IMR-90 (cell line): ENCODE measurements at regions not wholly inside any gene's neighbourhood (a gene's known extent, or its start where the extent isn't known, plus 50 kb on each side); places are given as distances from the start of the nearest gene placed in this dataset.
A peak's percentile ranks its signal among the peaks of the same experiment; 100 is the strongest.

Source experiments
- ATAC-seq: fragments of 200-7000 bp; cut with Tn5 transposase; 2 replicates; pipeline ENCODE4 v1.9.1; 2020; ENCODE audit warnings: low read depth, mild to moderate bottlenecking, moderate library complexity
- BruUV-seq: library from RNA; stranded (reverse); fragments of 400-500 nt; replicated peaks from 2 replicates; lab custom pipeline; 2021; lab: Mats Ljungman, UMichigan
- CTCF ChIA-PET: fragments of 300-600 bp; formaldehyde crosslinking; extraction: SDS; loops from one replicate; lab custom pipeline; 2021; ENCODE audit warnings: antibody characterized with exemption; lab: Yijun Ruan, JAX
- POLR2A ChIA-PET: fragments of 300-600 bp; sonication (Branson Sonifier 250); formaldehyde crosslinking; loops from one replicate; lab custom pipeline; 2022; ENCODE audit warnings: antibody characterized with exemption; ENCODE audit not compliant: unreplicated experiment; lab: Charles Lee
- DNase-seq: peaks from one replicate; pipeline ENCODE4 v3.0.0; 2013
- H2AFZ ChIP-seq: replicated peaks from 2 replicates; pipeline ENCODE3; 2013; ENCODE audit warnings: low read length, mild to moderate bottlenecking; ENCODE audit not compliant: poor library complexity
- H2AK5ac ChIP-seq: 2 replicates; pipeline ENCODE4 v1.6.1; 2013; ENCODE audit warnings: low read depth, low read length, inconsistent platforms
- H2AK9ac ChIP-seq: replicated peaks from 2 replicates; pipeline ENCODE3; 2013; ENCODE audit warnings: mild to moderate bottlenecking, low read depth, low read length, moderate library complexity; ENCODE audit not compliant: poor library complexity
- H2BK120ac ChIP-seq: 2 replicates; pipeline ENCODE4 v1.6.1; 2013; ENCODE audit warnings: low read depth, low read length, inconsistent platforms
- H2BK15ac ChIP-seq: 3 replicates; pipeline ENCODE4 v1.6.1; 2013; ENCODE audit warnings: low read depth, low read length, inconsistent platforms
- H2BK20ac ChIP-seq: 2 replicates; pipeline ENCODE4 v1.6.1; 2013; ENCODE audit warnings: low read depth, mild to moderate bottlenecking, inconsistent platforms, low read length, moderate library complexity
- H2BK5ac ChIP-seq: 2 replicates; pipeline ENCODE4 v1.6.1; 2013; ENCODE audit warnings: mild to moderate bottlenecking, low read depth, low read length, inconsistent platforms; ENCODE audit not compliant: poor library complexity, severe bottlenecking
- H3K14ac ChIP-seq: replicated peaks from 2 replicates; pipeline ENCODE4 v1.6.1; 2013; ENCODE audit warnings: low read depth, low read length, inconsistent platforms
- H3K18ac ChIP-seq: 2 replicates; pipeline ENCODE4 v1.6.1; 2013; ENCODE audit warnings: low read depth, low read length, control low read depth
- H3K23ac ChIP-seq: 2 replicates; pipeline ENCODE4 v1.6.1; 2013; ENCODE audit warnings: low read depth, low read length, inconsistent platforms
- H3K27ac ChIP-seq: 2 replicates; pipeline ENCODE4 v1.5.1; 2013; ENCODE audit warnings: mild to moderate bottlenecking, control low read depth, low read length; ENCODE audit not compliant: insufficient read depth
- H3K27me3 ChIP-seq: 2 replicates; pipeline ENCODE4 v1.6.1; 2013; ENCODE audit warnings: low read length; ENCODE audit not compliant: control insufficient read depth, insufficient read depth
- H3K36me3 ChIP-seq: 2 replicates; pipeline ENCODE4 v1.6.1; 2013; ENCODE audit warnings: low read length, mixed read lengths; ENCODE audit not compliant: control insufficient read depth, insufficient read depth
- H3K4ac ChIP-seq: 2 replicates; pipeline ENCODE4 v1.6.1; 2013; ENCODE audit warnings: low read depth, low read length, inconsistent platforms
- H3K4me1 ChIP-seq: 2 replicates; pipeline ENCODE4 v1.6.1; 2013; ENCODE audit warnings: low read length, mixed read lengths; ENCODE audit not compliant: control insufficient read depth, insufficient read depth
- H3K4me2 ChIP-seq: 2 replicates; pipeline ENCODE4 v1.6.1; 2013; ENCODE audit warnings: low read depth, mild to moderate bottlenecking, control low read depth, low read length, moderate library complexity
- H3K4me3 ChIP-seq: 2 replicates; pipeline ENCODE4 v1.5.1; 2013; ENCODE audit warnings: low read depth, mild to moderate bottlenecking, control low read depth, low read length, moderate library complexity; ENCODE audit not compliant: insufficient read depth
- H3K56ac ChIP-seq: 2 replicates; pipeline ENCODE4 v1.6.1; 2013; ENCODE audit warnings: low read length, inconsistent platforms; ENCODE audit not compliant: insufficient read depth; ENCODE audit errors: extremely low read depth
- H3K79me1 ChIP-seq, 2 experiments: 2 replicates each; pipeline ENCODE4 v1.6.1; 2013; ENCODE audit warnings: low read length in 2 of 2, inconsistent platforms in 1 of 2, low read depth in 1 of 2
- H3K9ac ChIP-seq: 2 replicates; pipeline ENCODE4 v1.6.1; 2013; ENCODE audit warnings: low read depth, low read length, control low read depth
- H3K9me1 ChIP-seq: 2 replicates; pipeline ENCODE4 v1.6.1; 2013; ENCODE audit warnings: low read length, inconsistent platforms; ENCODE audit not compliant: insufficient read depth
- H3K9me3 ChIP-seq: 2 replicates; pipeline ENCODE4 v1.6.1; 2013; ENCODE audit warnings: low read length; ENCODE audit not compliant: control insufficient read depth, insufficient read depth
- H4K20me1 ChIP-seq: 2 replicates; pipeline ENCODE4 v1.6.1; 2013; ENCODE audit warnings: low read length, inconsistent platforms; ENCODE audit not compliant: insufficient read depth
- H4K5ac ChIP-seq: 2 replicates; pipeline ENCODE4 v1.6.1; 2013; ENCODE audit warnings: mild to moderate bottlenecking, low read depth, low read length, control low read depth
- H4K8ac ChIP-seq, 2 experiments: 2 replicates each; pipeline ENCODE4 v1.6.1; 2013; ENCODE audit warnings: low read depth in 2 of 2, low read length in 2 of 2, control low read depth in 1 of 2, inconsistent platforms in 1 of 2
- H4K91ac ChIP-seq: 2 replicates; pipeline ENCODE4 v1.6.1; 2013; ENCODE audit warnings: low read depth, low read length, inconsistent platforms; ENCODE audit not compliant: insufficient read depth
- BHLHE40 ChIP-seq: fragments of 150-350 bp; IDR thresholded peaks from 2 replicates; pipeline ENCODE4 v1.6.1; 2016; ENCODE audit warnings: mild to moderate bottlenecking, low read depth, low read length
- CHD1 ChIP-seq: IDR thresholded peaks from 2 replicates; pipeline ENCODE4 v1.6.1; 2012; ENCODE audit warnings: low read depth, low read length, improper control_type of control experiment
- FOS ChIP-seq: fragments of 150-350 bp; IDR thresholded peaks from 2 replicates; pipeline ENCODE4 v1.6.1; 2016; ENCODE audit warnings: low read depth, low read length
- MXI1 ChIP-seq: IDR thresholded peaks from 2 replicates; pipeline ENCODE4 v1.6.1; 2012; ENCODE audit warnings: low read depth, mild to moderate bottlenecking, low read length, moderate library complexity, borderline replicate concordance
- POLR2A ChIP-seq: IDR thresholded peaks from 2 replicates; pipeline ENCODE4 v1.6.1; 2012; ENCODE audit warnings: mild to moderate bottlenecking, low read depth, low read length
- RFX5 ChIP-seq: IDR thresholded peaks from 2 replicates; pipeline ENCODE4 v1.8.0; 2012; ENCODE audit warnings: low read depth, mild to moderate bottlenecking, low read length, moderate library complexity
- WGBS, 2 experiments: methylation state at CpG; one replicate each; pipeline versions ENCODE4 v1.1.5 to v1.1.7; 2013; ENCODE audit warnings: missing lambda C conversion rate in 2 of 2; ENCODE audit not compliant: insufficient read length in 1 of 2; ENCODE audit errors: extremely low coverage in 2 of 2; 5-methylcytosine and 5-hydroxymethylcytosine counted together
- dilution Hi-C: fragments of 300-500 bp; cut with HindIII; formaldehyde crosslinking; loops from one replicate; pipeline ENCODE4 v1.14.3; 2018; ENCODE audit warnings: low sequenced_read_pairs; ENCODE audit not compliant: unreplicated experiment
- in situ Hi-C: fragments of 300-500 bp; cut with MboI; formaldehyde crosslinking; loops from 3 replicates; pipeline ENCODE4 v1.14.3; 2019; ENCODE audit warnings: low sequenced_read_pairs, inconsistent platforms, mixed read lengths
- intact Hi-C: fragments of 100-400 bp; cut with micrococcal nuclease; formaldehyde crosslinking; loops from 2 replicates; pipeline ENCODE4 v1.10.0; 2022
- TF ChIP-seq, protein P1 (sequence below): fragments of 150-350 bp; IDR thresholded peaks from 2 replicates; pipeline ENCODE4 v1.6.1; 2017; ENCODE audit warnings: mild to moderate bottlenecking, antibody characterized with exemption, low read length, low read depth

DNA sequence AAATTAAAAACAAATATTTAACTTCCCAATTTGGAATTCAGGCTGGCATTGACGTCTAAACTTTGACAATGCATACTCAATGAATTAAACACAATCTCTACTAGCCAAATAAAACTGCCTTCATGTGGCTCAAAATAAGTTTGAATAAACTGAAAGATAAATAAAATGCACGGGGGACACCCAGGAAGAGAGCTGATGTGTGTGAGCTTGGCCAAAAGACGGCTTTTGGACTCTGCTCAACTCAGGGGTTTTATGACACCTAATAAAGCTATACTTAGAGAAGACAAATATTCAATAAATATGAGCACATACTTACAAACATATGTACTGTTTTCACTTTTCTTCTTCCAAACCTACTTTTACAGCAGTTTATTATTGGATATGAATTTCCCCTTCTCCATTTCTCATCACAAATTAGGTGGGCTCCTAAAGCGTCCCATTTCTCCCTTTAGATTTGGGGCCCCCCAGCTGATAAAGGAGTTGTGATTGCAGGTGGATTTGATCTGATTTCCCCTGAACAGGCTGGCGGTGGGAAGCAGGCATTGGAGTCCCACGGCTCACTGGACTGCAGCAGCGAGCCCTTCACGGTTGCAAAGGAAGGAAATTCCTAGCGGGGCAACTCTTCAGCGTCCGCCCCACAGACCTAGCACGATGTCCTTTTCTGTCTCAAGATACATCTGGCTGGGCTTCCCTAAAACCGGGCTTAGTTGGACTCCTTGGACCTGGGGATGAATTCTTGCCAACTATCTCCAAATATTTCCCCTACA lies 79.6 kb downstream of the INSIG1 start:
- Histone ChIP-seq H2BK120ac (no peak overlapping the region), H3K4me2 (0 out of 2 replicates have a peak overlapping the region, but pooled peaks have one; percentile 36), H2AK9ac (no peak overlapping the region), H3K56ac (no peak overlapping the region), H3K9me3 (peaks cover 8% of the 10 kb centered on the region; the same call in 1 of the 2 replicates), H4K91ac (no peak overlapping the region), H3K27ac (no peak overlapping the region), H3K23ac (no peak overlapping the region), H2AFZ (no peak overlapping the region), H3K4ac (no peak overlapping the region), H3K36me3 (no peaks in the 10 kb centered on the region), H2BK15ac (no peak overlapping the region), H2BK20ac (no peak overlapping the region), H2AK5ac (no peak overlapping the region), H3K9ac (no peak overlapping the region), H3K14ac (no peak overlapping the region), H4K8ac (no peak overlapping the region), H3K4me3 (no peak overlapping the region), H3K27me3 (peaks cover 87% of the 10 kb centered on the region), H4K20me1 (no peaks in the 10 kb centered on the region), H3K79me1 (no peaks in the 10 kb centered on the region), H4K5ac (no peak overlapping the region), H3K18ac (no peak overlapping the region), H2BK5ac (no peak overlapping the region), H3K4me1 (peaks cover 2% of the 10 kb centered on the region; the same call in 1 of the 2 replicates), H3K9me1 (no peaks in the 10 kb centered on the region)
- dilution Hi-C loops = no loop called here
- TF ChIP-seq POLR2A (no peak), RFX5 (no peak), FOS (no peak), BHLHE40 (no peak), CHD1 (no peak), MXI1 (no peak)
- TF ChIP-seq, protein P1, sequence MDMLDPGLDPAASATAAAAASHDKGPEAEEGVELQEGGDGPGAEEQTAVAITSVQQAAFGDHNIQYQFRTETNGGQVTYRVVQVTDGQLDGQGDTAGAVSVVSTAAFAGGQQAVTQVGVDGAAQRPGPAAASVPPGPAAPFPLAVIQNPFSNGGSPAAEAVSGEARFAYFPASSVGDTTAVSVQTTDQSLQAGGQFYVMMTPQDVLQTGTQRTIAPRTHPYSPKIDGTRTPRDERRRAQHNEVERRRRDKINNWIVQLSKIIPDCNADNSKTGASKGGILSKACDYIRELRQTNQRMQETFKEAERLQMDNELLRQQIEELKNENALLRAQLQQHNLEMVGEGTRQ = no peak
- ChIA-PET POLR2A (no interaction called here), CTCF (interaction anchor here (1.1 kb wide), 1 partner anchor 151 kb away, joined by 3 read pairs; no protein-coding TSS in a partner anchor)
- BruUV-seq = no TSS peak
- intact Hi-C loops = loop anchor here (10.0 kb wide), 2 partner anchors 78 to 372 kb away; partner anchors contain the start of genes EN2 and PAXIP1
- in situ Hi-C loops = loop anchor here (25.0 kb wide), 1 partner anchor 385 kb away; no protein-coding TSS in a partner anchor
- DNase-seq (no peak), ATAC-seq (no peak)
- 0% methylated on average over 3 of the region's 13 CpGs; no CpG with 5 or more reads in 1 of the 2 experiments for WGBS, 2 experiments
